ENCODE measurements at regions not wholly inside any gene's neighbourhood (a gene's known extent, or its start where the extent isn't known, plus 50 kb on each side); places are given as distances from the start of the nearest gene placed in this dataset.

- no peaks in the 10 kb centered on the region for H3K9me3 ChIP-seq (ENCODE audit: control insufficient read depth, low read length)
- H2BK15ac ChIP-seq (ENCODE audit: low read depth, poor library complexity, severe bottlenecking), result no peak overlapping the region
- H3K14ac ChIP-seq (ENCODE audit: low read length in 2 of 2), result no peak overlapping the region
- H2BK5ac ChIP-seq (ENCODE audit: low read depth, low read length, poor library complexity, severe bottlenecking), result no peak overlapping the region
- WGBS, result 83% methylated on average over 1 of the region's 3 CpGs
- H2BK120ac ChIP-seq (ENCODE audit: low read depth, low read length), result no peak overlapping the region
- H3K4me2 ChIP-seq (ENCODE audit: low read length, poor library complexity, severe bottlenecking), result no peak overlapping the region
- no peaks in the 10 kb centered on the region for H3K36me3 ChIP-seq (ENCODE audit: control insufficient read depth in 1 of 2, insufficient read depth in 2 of 2, low read depth in 1 of 2, low read length in 2 of 2)
- no peaks in the 10 kb centered on the region for H3K27me3 ChIP-seq (ENCODE audit: control insufficient read depth in 1 of 2, insufficient read depth in 1 of 2, low read length in 2 of 2)
- H3K27ac ChIP-seq (ENCODE audit: low read length, poor library complexity, severe bottlenecking), result no peak overlapping the region
- DNase-seq, result no peak
- no peak overlapping the region for H2BK12ac ChIP-seq (ENCODE audit: low read length in 2 of 2)
- H3K18ac ChIP-seq (ENCODE audit: low read depth in 1 of 2, low read length in 2 of 2), result no peak overlapping the region
- no peak overlapping the region for H4K8ac ChIP-seq (ENCODE audit: low read length)
- H2AK5ac ChIP-seq (ENCODE audit: low read length, severe bottlenecking), result no peak overlapping the region
- no peak overlapping the region for H3K23ac ChIP-seq (ENCODE audit: low read length in 2 of 2)
- no peak overlapping the region for H3K9ac ChIP-seq (ENCODE audit: low read length)
- H3K4me1 ChIP-seq (ENCODE audit: control insufficient read depth, insufficient read depth, low read depth, low read length), result no peaks in the 10 kb centered on the region
- H3K79me1 ChIP-seq (replicated peaks; ENCODE audit: low read length, poor library complexity, severe bottlenecking), result no peaks in the 10 kb centered on the region
- H3K4ac ChIP-seq (ENCODE audit: low read depth in 1 of 2, low read length in 2 of 2), result no peak overlapping the region
- H3K4me3 ChIP-seq (ENCODE audit: insufficient read depth in 1 of 2, low read depth in 1 of 2, low read length in 2 of 2), result no peak overlapping the region
- H2AFZ ChIP-seq (ENCODE audit: low read depth, low read length), result no peak overlapping the region
- no peak overlapping the region for H4K91ac ChIP-seq (ENCODE audit: low read length)
These were observed 431.1 kb downstream of the KCNH5 start for GRCh38 chr14:62614122-62614521.

- WGBS, result 80% methylated on average over 1 of the region's 4 CpGs
- H2BK12ac ChIP-seq (ENCODE audit: low read length in 2 of 2), result no peak overlapping the region
- no peak overlapping the region for H2AFZ ChIP-seq (ENCODE audit: low read depth, low read length)
These were observed 428.6 kb downstream of the KCNH5 start for GRCh38 chr14:62616668-62617067.

GRCh38 chr14:62626416-62626815, 418.8 kb downstream of the KCNH5 start:
- no peak overlapping the region for H3K4ac ChIP-seq (ENCODE audit: low read depth in 1 of 2, low read length in 2 of 2)
- H3K23ac ChIP-seq (ENCODE audit: low read length in 2 of 2), result no peak overlapping the region
- no peak overlapping the region for H4K8ac ChIP-seq (ENCODE audit: low read length)
- no peak overlapping the region for H3K4me2 ChIP-seq (ENCODE audit: low read length, poor library complexity, severe bottlenecking)
- H3K27ac ChIP-seq (ENCODE audit: low read length, poor library complexity, severe bottlenecking), result no peak overlapping the region
- no peak for DNase-seq
- H3K18ac ChIP-seq (ENCODE audit: low read depth in 1 of 2, low read length in 2 of 2), result no peak overlapping the region
- no peak overlapping the region for H2BK15ac ChIP-seq (ENCODE audit: low read depth, poor library complexity, severe bottlenecking)
- no peak overlapping the region for H3K4me3 ChIP-seq (ENCODE audit: insufficient read depth in 1 of 2, low read depth in 1 of 2, low read length in 2 of 2)
- no peaks in the 10 kb centered on the region for H3K27me3 ChIP-seq (ENCODE audit: control insufficient read depth in 1 of 2, insufficient read depth in 1 of 2, low read length in 2 of 2)
- H3K4me1 ChIP-seq (ENCODE audit: control insufficient read depth, insufficient read depth, low read depth, low read length), result no peaks in the 10 kb centered on the region
- no peaks in the 10 kb centered on the region for H3K36me3 ChIP-seq (ENCODE audit: control insufficient read depth in 1 of 2, insufficient read depth in 2 of 2, low read depth in 1 of 2, low read length in 2 of 2)
- no peaks in the 10 kb centered on the region for H3K79me1 ChIP-seq (replicated peaks; ENCODE audit: low read length, poor library complexity, severe bottlenecking)
- H2BK5ac ChIP-seq (ENCODE audit: low read depth, low read length, poor library complexity, severe bottlenecking), result no peak overlapping the region
- H4K91ac ChIP-seq (ENCODE audit: low read length), result no peak overlapping the region
- H3K14ac ChIP-seq (ENCODE audit: low read length in 2 of 2), result no peak overlapping the region
- H2AK5ac ChIP-seq (ENCODE audit: low read length, severe bottlenecking), result no peak overlapping the region
- WGBS, result 89% methylated on average over 2 of the region's 5 CpGs
- H2BK12ac ChIP-seq (ENCODE audit: low read length in 2 of 2), result no peak overlapping the region
- no peak overlapping the region for H2BK120ac ChIP-seq (ENCODE audit: low read depth, low read length)
- no peak overlapping the region for H3K9ac ChIP-seq (ENCODE audit: low read length)
- H2AFZ ChIP-seq (ENCODE audit: low read depth, low read length), result no peak overlapping the region
- H3K9me3 ChIP-seq (ENCODE audit: control insufficient read depth, low read length), result peaks cover 4% of the 10 kb centered on the region

More at GRCh38 chr14:62616668-62617067, 428.6 kb downstream of the KCNH5 start:
- H3K14ac ChIP-seq (ENCODE audit: low read length in 2 of 2), result no peak overlapping the region
- no peak overlapping the region for H3K4ac ChIP-seq (ENCODE audit: low read depth in 1 of 2, low read length in 2 of 2)
- H2AK5ac ChIP-seq (ENCODE audit: low read length, severe bottlenecking), result no peak overlapping the region
- no peaks in the 10 kb centered on the region for H3K27me3 ChIP-seq (ENCODE audit: control insufficient read depth in 1 of 2, insufficient read depth in 1 of 2, low read length in 2 of 2)
- no peak overlapping the region for H3K4me3 ChIP-seq (ENCODE audit: insufficient read depth in 1 of 2, low read depth in 1 of 2, low read length in 2 of 2)
- no peak overlapping the region for H3K18ac ChIP-seq (ENCODE audit: low read depth in 1 of 2, low read length in 2 of 2)
- no peak overlapping the region for H3K4me2 ChIP-seq (ENCODE audit: low read length, poor library complexity, severe bottlenecking)
- H3K79me1 ChIP-seq (replicated peaks; ENCODE audit: low read length, poor library complexity, severe bottlenecking), result no peaks in the 10 kb centered on the region
- no peaks in the 10 kb centered on the region for H3K4me1 ChIP-seq (ENCODE audit: control insufficient read depth, insufficient read depth, low read depth, low read length)
- no peak overlapping the region for H3K23ac ChIP-seq (ENCODE audit: low read length in 2 of 2)
- H4K8ac ChIP-seq (ENCODE audit: low read length), result no peak overlapping the region
- H3K9ac ChIP-seq (ENCODE audit: low read length), result no peak overlapping the region
- H2BK15ac ChIP-seq (ENCODE audit: low read depth, poor library complexity, severe bottlenecking), result no peak overlapping the region
- H2BK5ac ChIP-seq (ENCODE audit: low read depth, low read length, poor library complexity, severe bottlenecking), result no peak overlapping the region
- H3K9me3 ChIP-seq (ENCODE audit: control insufficient read depth, low read length), result no peaks in the 10 kb centered on the region
- no peak overlapping the region for H2BK120ac ChIP-seq (ENCODE audit: low read depth, low read length)
- H3K36me3 ChIP-seq (ENCODE audit: control insufficient read depth in 1 of 2, insufficient read depth in 2 of 2, low read depth in 1 of 2, low read length in 2 of 2), result no peaks in the 10 kb centered on the region
- no peak overlapping the region for H3K27ac ChIP-seq (ENCODE audit: low read length, poor library complexity, severe bottlenecking)
- H4K91ac ChIP-seq (ENCODE audit: low read length), result no peak overlapping the region
- DNase-seq, result no peak

- Histone ChIP-seq H3K36me3 (ENCODE audit: control insufficient read depth in 1 of 2, insufficient read depth in 2 of 2, low read depth in 1 of 2, low read length in 2 of 2) (no peaks in the 10 kb centered on the region), H3K27me3 (ENCODE audit: control insufficient read depth in 1 of 2, insufficient read depth in 1 of 2, low read length in 2 of 2) (no peaks in the 10 kb centered on the region), H2BK120ac (ENCODE audit: low read depth, low read length) (no peak overlapping the region), H2AFZ (ENCODE audit: low read depth, low read length) (no peak overlapping the region), H4K91ac (ENCODE audit: low read length) (no peak overlapping the region), H3K4ac (ENCODE audit: low read depth in 1 of 2, low read length in 2 of 2) (no peak overlapping the region), H3K4me2 (ENCODE audit: low read length, poor library complexity, severe bottlenecking) (no peak overlapping the region), H3K14ac (ENCODE audit: low read length in 2 of 2) (no peak overlapping the region), H2BK5ac (ENCODE audit: low read depth, low read length, poor library complexity, severe bottlenecking) (no peak overlapping the region), H3K79me1 (replicated peaks; ENCODE audit: low read length, poor library complexity, severe bottlenecking) (no peaks in the 10 kb centered on the region), H3K23ac (ENCODE audit: low read length in 2 of 2) (no peak overlapping the region), H2AK5ac (ENCODE audit: low read length, severe bottlenecking) (no peak overlapping the region), H3K18ac (ENCODE audit: low read depth in 1 of 2, low read length in 2 of 2) (no peak overlapping the region), H2BK12ac (ENCODE audit: low read length in 2 of 2) (no peak overlapping the region), H3K27ac (ENCODE audit: low read length, poor library complexity, severe bottlenecking) (no peak overlapping the region), H2BK15ac (ENCODE audit: low read depth, poor library complexity, severe bottlenecking) (no peak overlapping the region), H3K4me3 (ENCODE audit: insufficient read depth in 1 of 2, low read depth in 1 of 2, low read length in 2 of 2) (no peak overlapping the region), H3K9me3 (ENCODE audit: control insufficient read depth, low read length) (peaks cover 8% of the 10 kb centered on the region), H3K4me1 (ENCODE audit: control insufficient read depth, insufficient read depth, low read depth, low read length) (no peaks in the 10 kb centered on the region), H4K8ac (ENCODE audit: low read length) (no peak overlapping the region), H3K9ac (ENCODE audit: low read length) (no peak overlapping the region)
- no peak for DNase-seq
- 96% methylated on average over 7 of the region's 9 CpGs for WGBS
These were observed 416.0 kb downstream of the KCNH5 start for GRCh38 chr14:62629176-62629725.

Data from mesenchymal stem cell (in vitro differentiated cells and primary cell).